ENCODE measurements at regions not wholly inside any gene's neighbourhood (a gene's known extent, or its start where the extent isn't known, plus 50 kb on each side); places are given as distances from the start of the nearest gene placed in this dataset.

DNA sequence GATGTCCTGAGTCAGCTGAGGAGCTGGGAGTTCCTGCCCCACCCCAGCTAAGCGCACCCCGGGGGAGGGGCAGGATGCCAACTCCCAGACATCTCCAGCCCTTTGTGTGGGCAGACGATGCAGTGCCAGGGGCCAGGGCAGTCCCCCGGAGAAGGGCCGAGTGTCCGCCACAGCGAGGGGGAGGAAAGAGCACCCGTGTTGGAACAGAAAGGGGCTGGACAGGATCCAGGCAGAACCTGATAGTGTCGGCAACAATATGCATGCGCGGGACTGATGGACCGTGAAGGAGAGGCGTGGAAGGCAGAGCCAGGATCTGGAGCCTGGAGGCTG lies 1434.7 kb downstream of the BRD1 start:
- intact Hi-C loops (cut with DNase I) = no loop called here
- TF ChIP-seq POLR2A (IDR thresholded peaks at IDR 0.05) (no peak), CTCF (IDR thresholded peaks at IDR 0.05) (no peak)
- Histone ChIP-seq H3K4me1 (no peaks in the 10 kb centered on the region), H3K36me3 (no peaks in the 10 kb centered on the region), H3K9me3 (no peaks in the 10 kb centered on the region), H3K27me3 (peaks cover 0 to 25% (median 0%) of the 10 kb centered on the region in 4 donors), H3K27ac (no peak overlapping the region), H3K4me3 (no peak overlapping the region)
- no peak for DNase-seq
- 69 to 93% methylated on average over 9 to 13 of the region's 13 CpGs for WGBS, 2 donors

GRCh38 chr22:48391820-48392219 lies 1435.9 kb downstream of the BRD1 start:
- 55 to 59% methylated on average over 5 of the region's 5 CpGs for WGBS, 2 donors
- Histone ChIP-seq H3K4me1 (no peaks in the 10 kb centered on the region), H3K27me3 (peaks cover 0 to 21% (median 0%) of the 10 kb centered on the region in 4 donors), H3K9me3 (no peaks in the 10 kb centered on the region), H3K36me3 (no peaks in the 10 kb centered on the region), H3K27ac (no peak overlapping the region), H3K4me3 (no peak overlapping the region)
- intact Hi-C loops (cut with DNase I) = no loop called here
- TF ChIP-seq POLR2A (IDR thresholded peaks at IDR 0.05) = no peak
- no peak for TF ChIP-seq CTCF (IDR thresholded peaks at IDR 0.05)
- DNase-seq = no peak

GRCh38 chr22:48391171-48391711 lies 1436.4 kb downstream of the BRD1 start:
- no peaks in the 10 kb centered on the region for H3K4me1 ChIP-seq
- intact Hi-C loops (cut with DNase I) = no loop called here
- H3K9me3 ChIP-seq = no peaks in the 10 kb centered on the region
- H3K27ac ChIP-seq = no peak overlapping the region
- no peak for TF ChIP-seq CTCF (IDR thresholded peaks at IDR 0.05)
- TF ChIP-seq POLR2A (IDR thresholded peaks at IDR 0.05) = no peak
- no peak overlapping the region for H3K4me3 ChIP-seq
- H3K27me3 ChIP-seq = peaks cover 0 to 18% (median 0%) of the 10 kb centered on the region in 4 donors
- 71 to 74% methylated on average over 15 to 16 of the region's 16 CpGs for WGBS, 2 donors
- H3K36me3 ChIP-seq = no peaks in the 10 kb centered on the region
- no peak for DNase-seq

DNA sequence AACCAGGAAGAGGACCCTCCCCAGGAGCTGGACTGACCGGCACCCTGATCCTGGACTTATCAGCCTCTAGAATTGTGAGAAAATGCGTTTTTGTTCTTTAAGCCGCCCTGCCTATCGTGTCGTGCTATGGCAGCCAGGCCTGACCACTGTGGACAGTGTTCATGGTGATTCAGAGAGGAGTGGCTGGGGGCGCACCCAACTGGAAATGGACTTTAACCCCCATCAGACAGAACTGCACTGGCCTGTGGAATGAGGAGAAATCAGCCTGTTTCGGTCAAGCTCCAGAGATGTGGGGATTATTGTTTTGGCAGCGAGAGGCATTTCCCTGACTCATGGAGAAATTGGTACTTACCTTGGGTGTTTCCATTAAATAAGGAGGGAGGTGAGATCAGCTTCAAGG lies 1437.8 kb downstream of the BRD1 start:
- H3K4me1 ChIP-seq = no peaks in the 10 kb centered on the region
- no peaks in the 10 kb centered on the region for H3K36me3 ChIP-seq
- no peak overlapping the region for H3K27ac ChIP-seq
- WGBS, 2 donors = 83 to 91% methylated on average over 4 to 6 of the region's 8 CpGs
- no peak for TF ChIP-seq POLR2A (IDR thresholded peaks at IDR 0.05)
- no peak for TF ChIP-seq CTCF (IDR thresholded peaks at IDR 0.05)
- peaks cover 0 to 10% (median 6%) of the 10 kb centered on the region in 3 donors for H3K9me3 ChIP-seq
- peaks cover 0 to 15% (median 0%) of the 10 kb centered on the region in 4 donors for H3K27me3 ChIP-seq
- intact Hi-C loops (cut with DNase I) = no loop called here
- no peak for DNase-seq
- H3K4me3 ChIP-seq = no peak overlapping the region

DNA sequence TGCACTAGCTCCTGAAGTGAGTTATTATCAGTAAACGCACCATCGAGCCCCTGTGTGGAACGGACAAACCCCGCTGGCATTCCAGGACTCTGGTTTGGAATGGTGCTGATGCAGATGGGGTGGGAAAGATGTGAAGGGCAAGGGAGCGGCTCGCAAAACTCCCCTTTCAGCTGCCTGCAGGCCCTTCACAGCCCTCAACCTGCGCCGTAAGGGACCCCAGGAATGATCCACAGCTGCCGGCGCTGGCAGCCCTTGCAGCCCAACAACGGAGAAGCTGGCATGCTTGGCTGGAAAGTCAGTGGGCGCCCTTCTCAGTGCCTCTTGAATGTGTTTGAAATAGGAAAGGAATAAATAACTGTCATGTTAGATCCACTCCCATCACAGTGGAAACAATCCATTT lies 1445.5 kb downstream of the BRD1 start:
- H3K27ac ChIP-seq = no peak overlapping the region
- H3K27me3 ChIP-seq = peaks cover 0 to 21% (median 0%) of the 10 kb centered on the region in 4 donors
- intact Hi-C loops (cut with DNase I) = no loop called here
- no peaks in the 10 kb centered on the region for H3K4me1 ChIP-seq
- peaks cover 0 to 11% (median 6%) of the 10 kb centered on the region in 3 donors for H3K9me3 ChIP-seq
- no peak for DNase-seq
- no peak overlapping the region for H3K4me3 ChIP-seq
- H3K36me3 ChIP-seq = no peaks in the 10 kb centered on the region
- TF ChIP-seq POLR2A (IDR thresholded peaks at IDR 0.05) (no peak), CTCF (IDR thresholded peaks at IDR 0.05) (no peak)
- 92 to 93% methylated on average over 6 to 12 of the region's 12 CpGs for WGBS, 2 donors

Data from esophagus squamous epithelium (tissue), 5 donors.